RWPE2 (cell line): ENCODE measurements at regions not wholly inside any gene's neighbourhood (a gene's known extent, or its start where the extent isn't known, plus 50 kb on each side); places are given as distances from the start of the nearest gene placed in this dataset.

ENCODE experiments used
- ATAC-seq: fragments of 200-7000 bp; cut with Tn5 transposase; 3 replicates; pipeline ENCODE4 v1.9.1; 2021; ENCODE audit warnings: low read depth
- DNase-seq: peaks from one replicate; pipeline ENCODE4 v3.0.0-alpha.2; 2020; ENCODE audit warnings: low spot score
- H3K27ac ChIP-seq: fragments of 450-650 bp; 2 replicates; pipeline ENCODE4 v1.5.1; 2017; ENCODE audit warnings: mild to moderate bottlenecking; ENCODE audit not compliant: poor library complexity, severe bottlenecking
- H3K27me3 ChIP-seq: fragments of 250-450 bp; sonication (Bioruptor Pico); 2 replicates; pipeline ENCODE4 v1.5.1; 2021; ENCODE audit warnings: mild to moderate bottlenecking, moderate library complexity; ENCODE audit not compliant: insufficient read depth, poor library complexity, severe bottlenecking
- H3K36me3 ChIP-seq: fragments of 250-450 bp; sonication (Bioruptor Pico); 2 replicates; pipeline ENCODE4 v1.5.1; 2020; ENCODE audit warnings: low read depth, mild to moderate bottlenecking, moderate library complexity
- H3K4me1 ChIP-seq: fragments of 250-450 bp; sonication (Bioruptor Pico); 2 replicates; pipeline ENCODE4 v1.5.1; 2021; ENCODE audit warnings: mild to moderate bottlenecking, moderate library complexity; ENCODE audit not compliant: insufficient read depth, poor library complexity, severe bottlenecking
- H3K4me3 ChIP-seq: fragments of 250-450 bp; sonication (Bioruptor Pico); 2 replicates; pipeline ENCODE4 v1.5.1; 2021; ENCODE audit warnings: mild to moderate bottlenecking, moderate library complexity; ENCODE audit not compliant: severe bottlenecking
- H3K9me3 ChIP-seq: fragments of 250-450 bp; sonication (Bioruptor Pico); 2 replicates; pipeline ENCODE4 v1.5.1; 2021; ENCODE audit warnings: mild to moderate bottlenecking, moderate library complexity; ENCODE audit not compliant: severe bottlenecking
- TF ChIP-seq, protein P1 (sequence below): fragments of 450-650 bp; IDR thresholded peaks from one replicate; pipeline ENCODE4 v1.5.1; 2017; ENCODE audit warnings: mild to moderate bottlenecking, moderate library complexity; ENCODE audit not compliant: poor library complexity, severe bottlenecking

GRCh38 chr1:62370594-62370993 is 51.4 kb upstream of the KANK4 start:
- Histone ChIP-seq H3K9me3 (no peaks in the 10 kb centered on the region), H3K27me3 (no peaks in the 10 kb centered on the region), H3K36me3 (no peaks in the 10 kb centered on the region), H3K27ac (no peak overlapping the region), H3K4me3 (no peak overlapping the region), H3K4me1 (no peaks in the 10 kb centered on the region)
- ATAC-seq (no peak), DNase-seq (no peak)
- TF ChIP-seq, protein P1, sequence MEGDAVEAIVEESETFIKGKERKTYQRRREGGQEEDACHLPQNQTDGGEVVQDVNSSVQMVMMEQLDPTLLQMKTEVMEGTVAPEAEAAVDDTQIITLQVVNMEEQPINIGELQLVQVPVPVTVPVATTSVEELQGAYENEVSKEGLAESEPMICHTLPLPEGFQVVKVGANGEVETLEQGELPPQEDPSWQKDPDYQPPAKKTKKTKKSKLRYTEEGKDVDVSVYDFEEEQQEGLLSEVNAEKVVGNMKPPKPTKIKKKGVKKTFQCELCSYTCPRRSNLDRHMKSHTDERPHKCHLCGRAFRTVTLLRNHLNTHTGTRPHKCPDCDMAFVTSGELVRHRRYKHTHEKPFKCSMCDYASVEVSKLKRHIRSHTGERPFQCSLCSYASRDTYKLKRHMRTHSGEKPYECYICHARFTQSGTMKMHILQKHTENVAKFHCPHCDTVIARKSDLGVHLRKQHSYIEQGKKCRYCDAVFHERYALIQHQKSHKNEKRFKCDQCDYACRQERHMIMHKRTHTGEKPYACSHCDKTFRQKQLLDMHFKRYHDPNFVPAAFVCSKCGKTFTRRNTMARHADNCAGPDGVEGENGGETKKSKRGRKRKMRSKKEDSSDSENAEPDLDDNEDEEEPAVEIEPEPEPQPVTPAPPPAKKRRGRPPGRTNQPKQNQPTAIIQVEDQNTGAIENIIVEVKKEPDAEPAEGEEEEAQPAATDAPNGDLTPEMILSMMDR, result no peak

DNA sequence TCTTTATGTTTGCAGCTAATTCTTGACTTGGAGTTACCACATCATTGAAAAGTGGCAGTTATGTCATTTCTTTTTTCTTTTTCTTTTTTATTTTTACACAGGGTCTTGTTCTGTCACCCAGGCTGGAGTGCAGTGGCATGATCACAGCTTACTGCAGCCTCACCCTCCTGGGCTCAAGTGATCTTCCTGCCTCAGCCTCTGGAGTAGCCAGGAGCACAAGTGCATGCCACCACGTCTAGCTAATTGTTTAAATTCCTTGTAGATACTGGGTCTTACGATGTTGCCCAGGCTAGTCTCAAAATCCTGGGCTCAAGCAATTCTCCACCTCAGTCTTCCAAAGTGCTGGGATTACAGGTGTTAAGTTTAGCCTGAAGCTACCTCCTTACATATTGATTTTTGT is 52.1 kb upstream of the KANK4 start:
- no peaks in the 10 kb centered on the region for H3K36me3 ChIP-seq
- H3K27ac ChIP-seq, result no peak overlapping the region
- DNase-seq (no peak), ATAC-seq (no peak)
- no peaks in the 10 kb centered on the region for H3K4me1 ChIP-seq
- TF ChIP-seq, protein P1, result no peak
- no peaks in the 10 kb centered on the region for H3K27me3 ChIP-seq
- no peaks in the 10 kb centered on the region for H3K9me3 ChIP-seq
- no peak overlapping the region for H3K4me3 ChIP-seq

DNA sequence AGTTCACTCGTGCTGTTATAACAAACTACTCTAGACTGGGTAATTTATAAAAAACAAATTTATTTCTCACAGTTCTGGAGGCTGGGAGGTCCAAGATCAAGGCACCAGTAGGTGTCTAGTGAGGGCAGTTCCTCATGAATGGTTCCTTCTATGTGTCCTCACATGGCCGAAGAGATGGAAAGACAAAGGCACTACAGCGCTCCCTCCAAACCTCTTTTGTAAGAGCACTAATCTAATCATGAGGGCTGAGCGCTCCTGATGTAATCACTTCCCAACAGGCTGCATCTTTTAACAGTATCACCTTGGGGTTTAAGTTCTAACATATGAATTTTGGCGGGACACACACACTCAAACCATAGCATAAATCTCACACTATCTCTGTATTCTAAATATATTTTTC is 54.0 kb upstream of the KANK4 start:
- Histone ChIP-seq H3K27me3 (no peaks in the 10 kb centered on the region), H3K27ac (no peak overlapping the region), H3K9me3 (no peaks in the 10 kb centered on the region), H3K4me3 (no peak overlapping the region), H3K4me1 (no peaks in the 10 kb centered on the region), H3K36me3 (no peaks in the 10 kb centered on the region)
- DNase-seq (no peak), ATAC-seq (no peak)
- TF ChIP-seq, protein P1, result no peak

DNA sequence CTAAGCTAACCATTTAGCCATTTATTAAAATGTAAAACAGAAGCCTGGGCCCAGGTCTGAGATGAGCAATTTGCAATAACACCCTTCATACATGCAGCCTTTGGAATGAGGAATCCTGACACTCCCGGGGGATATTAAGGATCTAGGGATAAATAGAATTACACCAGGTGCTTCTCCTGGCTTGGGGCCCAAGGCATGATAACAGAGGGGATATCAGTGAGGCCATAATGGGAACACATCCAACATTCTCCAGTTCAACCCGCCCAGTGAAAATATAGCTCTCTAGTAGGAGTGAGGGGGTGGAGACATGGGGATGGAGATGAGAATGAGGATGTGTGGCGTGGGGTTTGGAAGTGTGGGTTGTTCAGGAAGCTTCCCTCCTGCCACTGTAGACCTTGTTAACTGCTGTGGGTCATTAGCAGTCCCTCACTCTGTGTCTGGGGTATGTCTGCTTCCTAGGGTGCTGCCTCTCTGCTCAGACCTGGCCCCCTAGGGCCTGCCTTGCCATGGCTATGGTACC is 57.9 kb upstream of the KANK4 start:
- Histone ChIP-seq H3K27me3 (no peaks in the 10 kb centered on the region), H3K36me3 (no peaks in the 10 kb centered on the region), H3K4me1 (no peaks in the 10 kb centered on the region), H3K4me3 (no peak overlapping the region), H3K27ac (no peak overlapping the region), H3K9me3 (no peaks in the 10 kb centered on the region)
- DNase-seq (no peak), ATAC-seq (no peak)
- TF ChIP-seq, protein P1, result no peak

GRCh38 chr1:62380181-62380580 is 56.7 kb upstream of the USP1 start:
- Histone ChIP-seq H3K27me3 (no peaks in the 10 kb centered on the region), H3K36me3 (no peaks in the 10 kb centered on the region), H3K4me1 (peaks cover 7% of the 10 kb centered on the region), H3K27ac (no peak overlapping the region), H3K4me3 (no peak overlapping the region), H3K9me3 (no peaks in the 10 kb centered on the region)
- TF ChIP-seq, protein P1, result no peak
- DNase-seq (no peak), ATAC-seq (no peak)
